H9 (cell line): ENCODE measurements at regions not wholly inside any gene's neighbourhood (a gene's known extent, or its start where the extent isn't known, plus 50 kb on each side); places are given as distances from the start of the nearest gene placed in this dataset.

ENCODE experiments used
- DNase-seq: peaks from one replicate; pipeline ENCODE4 v3.0.0-alpha.2; 2017
- H2AFZ ChIP-seq: one replicate; pipeline ENCODE4 v1.6.1; 2013; ENCODE audit warnings: mild to moderate bottlenecking, low read length, control low read depth, moderate library complexity
- H2AK5ac ChIP-seq: 2 replicates; pipeline ENCODE4 v1.6.1; 2013; ENCODE audit warnings: low read length, control low read depth, mixed read lengths; ENCODE audit not compliant: insufficient read length
- H2BK120ac ChIP-seq: one replicate; pipeline ENCODE4 v1.6.1; 2013; ENCODE audit warnings: low read depth, mild to moderate bottlenecking, low read length, control low read depth, inconsistent platforms; ENCODE audit not compliant: poor library complexity, severe bottlenecking
- H2BK12ac ChIP-seq: 2 replicates; pipeline ENCODE4 v1.6.1; 2013; ENCODE audit warnings: low read length, control low read depth, mixed read lengths, low read depth; ENCODE audit not compliant: insufficient read length
- H2BK15ac ChIP-seq: 2 replicates; pipeline ENCODE4 v1.6.1; 2013; ENCODE audit warnings: low read depth, low read length, control low read depth
- H2BK20ac ChIP-seq: one replicate; pipeline ENCODE4 v1.6.1; 2013; ENCODE audit warnings: low read depth, mild to moderate bottlenecking, low read length, control low read depth, inconsistent platforms; ENCODE audit not compliant: poor library complexity, severe bottlenecking
- H2BK5ac ChIP-seq: 2 replicates; pipeline ENCODE4 v1.6.1; 2013; ENCODE audit warnings: low read length, control low read depth, mixed read lengths; ENCODE audit not compliant: insufficient read length
- H3K14ac ChIP-seq: 2 replicates; pipeline ENCODE4 v1.6.1; 2013; ENCODE audit warnings: low read length, control low read depth; ENCODE audit not compliant: insufficient read depth
- H3K18ac ChIP-seq: 2 replicates; pipeline ENCODE4 v1.6.1; 2013; ENCODE audit warnings: low read depth, mild to moderate bottlenecking, mixed read lengths, low read length, control low read depth; ENCODE audit not compliant: insufficient read length
- H3K23ac ChIP-seq: 2 replicates; pipeline ENCODE4 v1.6.1; 2013; ENCODE audit warnings: low read length, control low read depth, mixed read lengths, low read depth; ENCODE audit not compliant: insufficient read length
- H3K23me2 ChIP-seq: 2 replicates; pipeline ENCODE4 v1.6.1; 2013; ENCODE audit warnings: low read depth, mild to moderate bottlenecking, mixed read lengths, low read length, control low read depth; ENCODE audit not compliant: insufficient read length, poor library complexity, severe bottlenecking
- H3K27ac ChIP-seq: 2 replicates; pipeline ENCODE4 v1.5.1; 2013; ENCODE audit warnings: low read length, control low read depth, mixed read lengths, low read depth; ENCODE audit not compliant: insufficient read length
- H3K27me3 ChIP-seq: 2 replicates; pipeline ENCODE4 v1.6.1; 2013; ENCODE audit warnings: low read length, control low read depth, inconsistent platforms; ENCODE audit not compliant: insufficient read depth
- H3K4ac ChIP-seq: 2 replicates; pipeline ENCODE4 v1.6.1; 2013; ENCODE audit warnings: low read depth, mild to moderate bottlenecking, control low read depth, inconsistent platforms, low read length, moderate library complexity
- H3K4me1 ChIP-seq: 2 replicates; pipeline ENCODE4 v1.6.1; 2013; ENCODE audit warnings: low read length, control low read depth, inconsistent platforms; ENCODE audit not compliant: insufficient read depth
- H3K4me2 ChIP-seq: 2 replicates; pipeline ENCODE4 v1.6.1; 2013; ENCODE audit warnings: low read length, control low read depth, mixed read lengths; ENCODE audit not compliant: insufficient read length, insufficient read depth
- H3K56ac ChIP-seq: 2 replicates; pipeline ENCODE4 v1.6.1; 2013; ENCODE audit warnings: low read depth, mild to moderate bottlenecking, mixed read lengths, low read length, control low read depth; ENCODE audit not compliant: insufficient read length
- H3K79me1 ChIP-seq: 2 replicates; pipeline ENCODE4 v1.6.1; 2013; ENCODE audit warnings: low read depth, mild to moderate bottlenecking, moderate library complexity, low read length, control low read depth, inconsistent platforms; ENCODE audit not compliant: insufficient read depth, poor library complexity, severe bottlenecking
- H3K79me2 ChIP-seq: 2 replicates; pipeline ENCODE4 v1.6.1; 2013; ENCODE audit warnings: low read length, control low read depth, inconsistent platforms; ENCODE audit not compliant: insufficient read depth
- H3K9ac ChIP-seq: 2 replicates; pipeline ENCODE4 v1.6.1; 2013; ENCODE audit warnings: low read length, control low read depth, mixed read lengths; ENCODE audit not compliant: insufficient read length; ENCODE audit errors: extremely low read depth
- H3K9me3 ChIP-seq: one replicate; pipeline ENCODE4 v1.6.1; 2013; ENCODE audit warnings: low read depth, low read length, inconsistent platforms; ENCODE audit not compliant: control insufficient read depth
- H3T11ph ChIP-seq: one replicate; pipeline ENCODE4 v1.6.1; 2013; ENCODE audit warnings: mild to moderate bottlenecking, low read length, control low read depth, inconsistent platforms
- H4K20me1 ChIP-seq: one replicate; pipeline ENCODE4 v1.6.1; 2013; ENCODE audit not compliant: control insufficient read depth, insufficient read length, insufficient read depth
- H4K5ac ChIP-seq: 2 replicates; pipeline ENCODE4 v1.6.1; 2013; ENCODE audit warnings: low read depth, mild to moderate bottlenecking, mixed read lengths, low read length, control low read depth; ENCODE audit not compliant: insufficient read length
- H4K8ac ChIP-seq: replicated peaks from 2 replicates; pipeline ENCODE4 v1.6.1; 2013; ENCODE audit warnings: low read length, control low read depth, mixed read lengths, low read depth; ENCODE audit not compliant: insufficient read length
- H4K91ac ChIP-seq: 2 replicates; pipeline ENCODE4 v1.6.1; 2013; ENCODE audit warnings: low read depth, mild to moderate bottlenecking, moderate library complexity, mixed read lengths, low read length, control low read depth; ENCODE audit not compliant: insufficient read length
- H3K27ac Mint-ChIP-seq, 3 experiments: 2 replicates in 2 of 3; 3 replicates in 1 of 3; pipeline ENCODE4 v1.8.0; 2020 to 2021; ENCODE audit warnings: mixed read lengths in 3 of 3, mild to moderate bottlenecking in 1 of 3, moderate library complexity in 1 of 3
- H3K27me3 Mint-ChIP-seq: 2 replicates; pipeline ENCODE4 v1.8.0; 2021; ENCODE audit warnings: low read depth, mild to moderate bottlenecking, moderate library complexity, mixed read lengths
- H3K36me3 Mint-ChIP-seq, 3 experiments: 2 replicates in 2 of 3; 3 replicates in 1 of 3; pipeline ENCODE4 v1.8.0; 2020 to 2021; ENCODE audit warnings: low read depth in 3 of 3, mixed read lengths in 3 of 3; ENCODE audit not compliant: insufficient read depth in 1 of 3
- H3K4me1 Mint-ChIP-seq, 2 experiments: 2 replicates each; pipeline ENCODE4 v1.8.0; 2020; ENCODE audit warnings: mixed read lengths in 2 of 2
- H3K4me3 Mint-ChIP-seq, 2 experiments: 2 replicates in 1 of 2; 3 replicates in 1 of 2; pipeline ENCODE4 v1.8.0; 2020 to 2021; ENCODE audit warnings: mild to moderate bottlenecking in 2 of 2, mixed read lengths in 2 of 2, moderate library complexity in 1 of 2
- H3K9me3 Mint-ChIP-seq, 2 experiments: 2 replicates in 1 of 2; 3 replicates in 1 of 2; pipeline ENCODE4 v1.8.0; 2020; ENCODE audit warnings: mild to moderate bottlenecking in 2 of 2, mixed read lengths in 2 of 2, moderate library complexity in 1 of 2
- CTCF ChIP-seq: fragments of 200-600 bp; sonication (generic); conservative IDR thresholded peaks from 3 replicates; pipeline ENCODE4 v1.8.0; 2021; ENCODE audit warnings: antibody characterized with exemption, mild to moderate bottlenecking
- WGBS: extraction: QIAGEN DNeasy Blood & Tissue Kit; methylation state at CpG from one replicate; pipeline ENCODE4 v1.1.7; 2013; ENCODE audit warnings: missing lambda C conversion rate, low lambda C conversion rate, mixed read lengths; ENCODE audit not compliant: insufficient read length; ENCODE audit errors: extremely low coverage; 5-methylcytosine and 5-hydroxymethylcytosine counted together

- peaks cover 4 to 8% of the 10 kb centered on the region in 2 experiments for H3K4me1 Mint-ChIP-seq
- no peak overlapping the region for H2AFZ ChIP-seq
- H3K9me3 Mint-ChIP-seq: peaks cover 0 to 30% of the 10 kb centered on the region in 2 experiments; a peak in 2 of 5 replicates
These were observed 137.6 kb upstream of the ESX1 start for GRCh38 chrX:104392350-104392749.

More at GRCh38 chrX:104392350-104392749, 137.6 kb upstream of the ESX1 start:
- Mint-ChIP-seq H3K27ac (no peak overlapping the region), H3K27me3 (no peaks in the 10 kb centered on the region), H3K36me3 (no peaks in the 10 kb centered on the region; a peak in 2 of 7 replicates), H3K4me3 (no peak overlapping the region)
- Histone ChIP-seq H2BK5ac (no peak overlapping the region), H3K9me3 (peaks cover 24% of the 10 kb centered on the region), H4K8ac (no peak overlapping the region), H3K4me1 (no peaks in the 10 kb centered on the region; the same call in 1 of the 2 replicates), H3K9ac (no peak overlapping the region), H3K23me2 (no peaks in the 10 kb centered on the region), H3T11ph (no peak overlapping the region), H2BK20ac (no peak overlapping the region), H3K79me2 (no peaks in the 10 kb centered on the region), H3K79me1 (no peaks in the 10 kb centered on the region), H3K4me2 (no peak overlapping the region), H4K20me1 (no peaks in the 10 kb centered on the region), H3K14ac (no peak overlapping the region), H3K27ac (no peak overlapping the region), H2BK12ac (no peak overlapping the region), H2AK5ac (no peak overlapping the region), H2BK15ac (no peak overlapping the region), H2BK120ac (no peak overlapping the region), H4K91ac (no peak overlapping the region), H3K27me3 (no peaks in the 10 kb centered on the region), H4K5ac (no peak overlapping the region), H3K18ac (no peak overlapping the region), H3K4ac (no peak overlapping the region), H3K23ac (no peak overlapping the region), H3K56ac (no peak overlapping the region)
- no CpG with 5 or more reads among the region's 4 CpGs for WGBS
- no peak for TF ChIP-seq CTCF
- no peak for DNase-seq
